Midbrain (tissue), 1 donor: ENCODE measurements at regions not wholly inside any gene's neighbourhood (a gene's known extent, or its start where the extent isn't known, plus 50 kb on each side); places are given as distances from the start of the nearest gene placed in this dataset.

Source experiments
- DNase-seq: peaks from one replicate; lab custom pipeline; 2025; lab: John Stamatoyannopoulos, UW

GRCh38 chr6:4560221-4561077 is 215.8 kb upstream of the CDYL start:
- DNase-seq = no peak

DNA sequence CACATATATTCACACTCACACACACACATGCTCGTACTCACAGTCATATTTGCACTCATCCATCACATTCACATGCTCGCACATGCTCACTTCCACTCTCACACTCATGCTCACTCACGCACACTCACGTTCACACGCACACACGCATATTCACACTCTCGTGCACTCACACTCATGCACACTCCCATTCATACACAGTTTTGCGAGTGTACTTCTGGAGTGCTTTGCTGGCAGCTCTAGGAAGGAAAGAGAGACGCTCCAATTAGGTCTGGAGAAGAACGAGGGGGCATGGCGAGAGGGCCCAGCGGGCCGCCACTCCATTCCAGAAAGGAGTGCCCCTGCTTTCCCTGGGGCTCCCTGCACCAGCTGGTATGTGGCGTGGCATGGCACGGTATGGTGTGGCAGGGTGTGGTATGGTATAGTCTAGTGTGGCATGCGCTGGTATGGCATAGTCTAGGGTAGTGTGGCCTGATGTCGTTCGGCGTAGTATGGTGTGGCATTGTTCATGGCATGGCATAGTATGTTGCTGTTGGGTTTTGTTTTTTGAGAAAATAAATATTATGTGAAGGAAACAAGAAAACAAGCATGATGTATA is 216.8 kb upstream of the CDYL start:
- DNase-seq = no peak

DNA sequence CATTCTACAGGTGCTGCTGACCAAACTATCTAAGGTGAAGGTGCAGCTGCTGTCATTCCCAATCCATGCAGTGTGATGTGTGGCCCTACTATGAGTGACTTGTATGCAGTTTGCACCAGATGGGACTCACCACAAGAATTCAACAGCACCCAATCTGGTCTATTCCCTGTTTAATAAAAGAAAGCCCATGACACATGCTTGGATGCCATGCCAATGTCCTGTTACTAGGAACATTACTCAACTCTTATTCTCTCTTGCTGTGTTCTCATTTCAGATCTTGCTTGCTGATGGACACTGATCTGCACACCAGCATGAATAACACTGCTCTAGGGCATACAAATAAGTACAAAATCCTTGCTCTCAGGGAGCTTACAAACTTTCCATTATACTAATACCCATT is 221.6 kb upstream of the CDYL start:
- no peak for DNase-seq

- no peak for DNase-seq
Observed at GRCh38 chr6:4553387-4553786, 222.8 kb upstream of the CDYL start.

DNA sequence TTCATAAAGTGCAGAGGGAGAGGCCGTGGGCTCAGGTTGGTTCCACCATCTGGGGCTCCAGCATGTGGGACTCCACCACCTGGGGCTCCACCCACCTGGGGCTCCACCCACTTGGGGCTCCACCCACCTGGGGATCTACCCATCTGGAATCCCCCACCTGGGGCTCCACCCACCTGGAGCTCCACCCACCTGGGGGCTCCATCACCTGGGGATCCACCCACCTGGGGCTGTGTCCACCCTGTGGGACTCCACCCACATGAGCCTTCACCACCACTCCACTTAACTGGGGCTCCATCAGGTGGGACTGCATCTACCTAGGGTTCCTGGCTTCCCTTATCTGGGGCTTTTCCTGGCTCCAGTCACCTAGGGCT is 226.0 kb upstream of the CDYL start:
- DNase-seq = no peak

DNA sequence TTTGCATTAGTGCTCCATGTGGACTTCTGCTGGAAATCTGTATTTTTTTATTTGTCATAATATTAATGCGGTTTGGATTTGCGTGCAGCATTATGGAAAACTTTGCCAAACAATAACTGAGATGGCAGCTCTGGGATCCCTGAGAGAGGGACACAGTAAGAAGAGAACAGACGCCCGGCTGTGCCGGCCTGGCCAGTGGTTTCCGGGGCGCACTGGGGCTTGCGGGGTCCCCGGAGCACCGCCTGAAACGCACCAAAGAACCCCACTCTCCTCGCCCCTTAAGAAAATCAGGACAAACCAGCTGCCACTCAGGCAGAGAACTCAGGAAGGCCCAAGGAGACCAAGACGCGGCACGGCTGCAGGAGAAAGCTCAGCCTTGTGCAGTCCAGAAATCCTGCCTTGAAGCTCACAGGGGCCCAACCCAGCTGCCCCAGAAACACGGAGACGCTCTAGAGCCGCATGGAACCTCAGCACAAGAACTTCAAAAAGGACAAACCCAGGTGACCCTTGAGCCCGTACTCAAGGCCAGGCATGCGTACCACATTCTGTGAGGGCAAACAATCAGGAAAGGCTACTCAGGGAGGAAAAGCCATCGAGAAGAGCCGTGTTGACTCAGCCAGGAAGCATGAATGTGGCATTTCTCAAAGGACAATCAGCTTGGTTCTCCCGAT is 226.5 kb upstream of the CDYL start:
- no peak for DNase-seq

DNA sequence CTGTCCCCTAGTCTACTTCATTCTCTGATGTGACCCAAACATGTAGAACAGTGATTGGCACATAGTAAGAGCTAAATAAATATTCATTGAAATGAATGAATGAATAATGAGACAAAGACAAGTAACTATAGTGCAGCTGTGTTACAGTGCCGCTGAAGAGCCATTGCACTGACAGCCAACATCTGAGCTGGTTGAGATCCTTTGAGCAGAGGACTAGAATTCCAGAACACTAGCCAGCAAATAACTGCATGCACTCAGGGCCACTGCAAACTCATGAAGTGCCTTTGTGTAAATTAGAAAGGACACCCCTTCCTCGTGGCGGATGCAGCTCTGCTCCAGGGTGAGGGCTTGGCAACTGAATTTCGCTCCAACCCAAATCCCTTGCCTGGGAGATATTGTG is 230.3 kb upstream of the CDYL start:
- DNase-seq = no peak

DNA sequence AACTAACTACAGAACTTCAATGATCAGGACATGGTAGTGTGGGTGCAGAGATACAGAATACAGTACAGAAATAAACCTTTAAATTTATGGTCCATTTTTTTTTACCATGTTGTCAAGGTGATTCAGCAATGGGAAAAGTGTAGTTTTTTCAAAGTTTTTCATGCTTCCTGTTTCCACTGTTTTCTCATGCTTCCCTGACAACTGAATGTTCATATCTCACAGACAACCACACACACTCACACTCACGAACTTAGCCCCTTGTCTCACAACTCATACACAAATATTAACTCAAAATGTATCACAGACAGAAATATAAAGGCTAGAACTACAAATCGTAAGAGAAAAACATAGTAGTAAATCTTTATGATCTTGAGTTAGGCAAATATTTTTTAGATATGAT is 232.6 kb upstream of the CDYL start:
- DNase-seq = no peak

DNA sequence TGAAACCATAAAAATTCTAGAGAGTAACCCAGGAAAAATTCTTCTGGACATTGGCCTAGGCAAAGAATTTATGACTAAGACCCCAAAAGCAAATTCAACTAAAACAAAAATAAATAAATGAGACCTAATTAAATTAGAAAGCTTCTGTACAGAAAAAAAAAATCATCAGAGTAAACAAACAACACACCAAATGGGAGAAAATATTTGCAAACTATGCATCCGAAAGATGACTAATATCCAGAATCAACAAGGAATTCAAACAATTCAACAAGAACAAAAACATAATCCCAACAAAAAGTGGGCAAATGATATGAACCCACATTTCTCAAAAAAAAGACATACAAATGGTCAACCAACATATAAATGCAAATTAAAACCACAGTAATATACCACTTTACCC is 242.6 kb upstream of the CDYL start:
- DNase-seq = no peak

GRCh38 chr6:4531406-4531805 is 244.8 kb upstream of the CDYL start:
- DNase-seq = no peak

GRCh38 chr6:4522453-4522852 is 253.8 kb upstream of the CDYL start:
- no peak for DNase-seq

GRCh38 chr6:4521070-4521469 is 255.1 kb upstream of the CDYL start:
- DNase-seq = no peak

- DNase-seq = no peak
Observed at GRCh38 chr6:4518506-4518905, 257.7 kb upstream of the CDYL start.

GRCh38 chr6:4516206-4516605 is 260.0 kb upstream of the CDYL start:
- no peak for DNase-seq

DNA sequence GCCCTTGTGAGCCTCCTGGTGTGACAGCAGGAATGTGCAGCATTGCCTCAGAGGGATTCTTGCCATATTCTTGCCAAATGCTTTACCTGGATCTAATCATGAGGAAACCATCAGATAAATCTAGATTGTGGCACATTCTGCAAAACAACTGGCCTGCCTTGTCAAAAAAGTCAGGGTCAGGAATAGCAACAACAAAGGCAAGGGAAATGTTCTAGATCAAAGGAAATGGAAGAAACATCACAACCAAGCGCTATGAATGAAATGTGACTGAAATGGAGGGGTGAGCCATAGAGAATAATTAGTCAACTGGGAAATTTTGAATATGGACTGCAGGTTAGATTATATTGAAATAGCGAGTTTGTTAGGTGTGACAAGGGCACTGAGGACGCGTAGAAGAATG is 262.6 kb upstream of the CDYL start:
- no peak for DNase-seq

DNA sequence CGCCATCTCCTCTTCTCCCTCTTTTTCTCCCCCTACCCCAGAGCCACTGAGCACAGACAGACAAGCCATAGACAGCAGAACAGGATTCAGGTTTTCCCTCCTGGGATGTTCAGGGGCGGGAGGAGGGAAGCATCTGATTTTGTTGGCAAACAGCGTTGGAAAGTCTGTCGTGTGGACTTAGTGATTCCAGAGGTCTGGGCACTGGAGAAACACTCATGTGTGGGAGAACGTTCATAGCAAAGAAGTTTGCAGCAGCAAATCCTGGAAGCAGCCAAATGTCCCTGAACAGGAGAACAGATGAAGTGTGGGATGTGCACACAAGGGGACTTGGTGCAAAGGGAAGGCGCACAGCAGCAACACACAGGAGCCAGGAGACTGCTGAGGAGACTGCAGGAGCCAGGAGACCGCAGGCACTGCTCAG is 264.1 kb upstream of the CDYL start:
- no peak for DNase-seq

- no peak for DNase-seq
Observed at GRCh38 chr6:4511641-4512020, 264.6 kb upstream of the CDYL start.

GRCh38 chr6:4510906-4511640 is 265.1 kb upstream of the CDYL start:
- DNase-seq = no peak

DNA sequence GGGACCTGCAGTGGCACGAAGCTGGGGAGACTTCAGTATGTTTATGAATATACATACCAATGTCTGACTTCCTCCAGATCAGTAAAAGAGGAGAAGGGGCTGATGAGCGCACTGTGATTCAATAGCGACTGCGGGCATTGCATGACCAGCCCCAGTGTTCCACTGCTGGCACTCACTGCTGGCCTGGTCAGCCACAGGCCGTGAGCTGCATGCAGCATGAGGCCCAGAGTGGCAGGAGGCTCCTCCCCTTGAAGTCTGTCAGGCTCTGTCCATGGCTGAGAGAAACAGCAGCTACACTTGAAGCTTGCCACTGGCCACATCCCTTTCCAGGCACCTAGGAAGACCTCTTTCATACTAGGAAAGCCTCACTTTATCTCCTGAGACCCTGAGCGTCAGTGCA is 265.9 kb upstream of the CDYL start:
- DNase-seq = peak; percentile 1

- no peak for DNase-seq
Observed at GRCh38 chr6:4509506-4509905, 266.7 kb upstream of the CDYL start.

- no peak for DNase-seq
Observed at GRCh38 chr6:4506792-4507191, 269.4 kb upstream of the CDYL start.

DNA sequence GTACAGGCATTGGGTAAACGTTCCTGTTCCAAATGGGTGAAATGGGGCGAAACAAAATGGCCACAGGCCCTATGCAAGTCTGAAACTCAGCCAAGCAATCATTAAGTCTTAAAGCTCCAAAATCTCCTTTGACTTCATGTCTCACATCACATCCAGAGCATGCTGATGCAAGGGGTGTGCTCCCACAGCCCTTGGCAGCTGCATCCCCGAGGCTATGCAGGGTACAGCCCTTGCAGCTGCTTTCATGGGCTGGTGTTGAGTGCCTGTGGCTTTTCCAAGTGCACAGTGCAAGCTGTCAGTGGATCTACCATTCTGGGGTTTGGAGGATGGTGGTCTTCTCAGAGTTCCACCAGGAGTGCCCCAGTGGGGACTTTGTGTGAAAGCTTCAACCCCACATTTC is 270.0 kb upstream of the CDYL start:
- DNase-seq = no peak

DNA sequence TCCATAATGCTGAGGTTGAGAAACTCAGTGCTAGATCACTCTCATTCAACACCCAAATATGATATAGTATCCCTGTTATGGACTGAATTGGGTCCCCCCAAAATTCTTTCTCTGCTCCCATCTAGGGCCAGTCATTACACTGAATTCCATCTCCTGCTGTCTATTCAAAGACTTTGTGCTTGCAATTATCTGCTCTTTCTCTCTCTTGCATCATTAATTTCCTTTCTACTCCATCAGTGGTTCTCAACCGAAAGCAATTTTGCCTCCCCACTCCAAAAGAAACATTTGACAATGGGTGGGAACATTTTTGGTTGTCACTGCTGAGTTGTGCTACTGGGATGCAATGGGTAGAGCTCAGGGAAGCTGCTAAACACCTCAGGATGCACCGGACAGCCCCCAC is 271.5 kb upstream of the CDYL start:
- no peak for DNase-seq
